Amniotic stem cell (primary cell): ENCODE measurements at regions not wholly inside any gene's neighbourhood (a gene's known extent, or its start where the extent isn't known, plus 50 kb on each side); places are given as distances from the start of the nearest gene placed in this dataset.

Source experiments
- DNase-seq: peaks from one replicate; lab custom pipeline; 2025; lab: John Stamatoyannopoulos, UW

- DNase-seq: no peak
Observed at GRCh38 chr14:65250162-65250495, 147.8 kb upstream of the MAX start.

- no peak for DNase-seq
Observed at GRCh38 chr14:65251213-65251612, 148.9 kb upstream of the MAX start.

- DNase-seq: no peak
Observed at GRCh38 chr14:65252482-65253255, 150.4 kb upstream of the MAX start.

- DNase-seq: peak; percentile 27
Observed at GRCh38 chr14:65255029-65255545, 152.8 kb upstream of the MAX start.

- DNase-seq: no peak
Observed at GRCh38 chr14:65255583-65256461, 153.5 kb upstream of the MAX start.

GRCh38 chr14:65256714-65257113, 154.4 kb upstream of the MAX start:
- no peak for DNase-seq

GRCh38 chr14:65257425-65257824, 155.1 kb upstream of the FUT8 start:
- DNase-seq: no peak

GRCh38 chr14:65258391-65258790, 154.1 kb upstream of the FUT8 start:
- no peak for DNase-seq

- DNase-seq: no peak
Observed at GRCh38 chr14:65259000-65259399, 153.5 kb upstream of the FUT8 start.

- DNase-seq: no peak
Observed at GRCh38 chr14:65260786-65261185, 151.7 kb upstream of the FUT8 start.

GRCh38 chr14:65261425-65261920, 151.1 kb upstream of the FUT8 start:
- no peak for DNase-seq

GRCh38 chr14:65261946-65262345, 150.6 kb upstream of the FUT8 start:
- no peak for DNase-seq

GRCh38 chr14:65263177-65263788, 149.2 kb upstream of the FUT8 start:
- DNase-seq: no peak

- no peak for DNase-seq
Observed at GRCh38 chr14:65267856-65268255, 144.7 kb upstream of the FUT8 start.

GRCh38 chr14:65268594-65268993, 143.9 kb upstream of the FUT8 start:
- no peak for DNase-seq

- no peak for DNase-seq
Observed at GRCh38 chr14:65269732-65270131, 142.8 kb upstream of the FUT8 start.

GRCh38 chr14:65277027-65277426, 135.5 kb upstream of the FUT8 start:
- DNase-seq: peak; percentile 24

GRCh38 chr14:65277580-65278270, 134.8 kb upstream of the FUT8 start:
- DNase-seq: no peak

GRCh38 chr14:65278589-65278988, 133.9 kb upstream of the FUT8 start:
- DNase-seq: no peak

GRCh38 chr14:65279510-65279909, 133.0 kb upstream of the FUT8 start:
- DNase-seq: no peak

GRCh38 chr14:65279958-65280357, 132.6 kb upstream of the FUT8 start:
- no peak for DNase-seq

- no peak for DNase-seq
Observed at GRCh38 chr14:65280653-65281052, 131.9 kb upstream of the FUT8 start.
